Stimulated activated CD8-positive, alpha-beta memory T cell treated with anti-CD3 and anti-CD28 coated beads, Interleukin-4, amount 100 ng/mL, for 48 hours (primary cell): ENCODE measurements at regions not wholly inside any gene's neighbourhood (a gene's known extent, or its start where the extent isn't known, plus 50 kb on each side); places are given as distances from the start of the nearest gene placed in this dataset.

Experiments used
- DNase-seq: peaks from one replicate; pipeline ENCODE4 v3.0.0-alpha.2; 2020

DNA sequence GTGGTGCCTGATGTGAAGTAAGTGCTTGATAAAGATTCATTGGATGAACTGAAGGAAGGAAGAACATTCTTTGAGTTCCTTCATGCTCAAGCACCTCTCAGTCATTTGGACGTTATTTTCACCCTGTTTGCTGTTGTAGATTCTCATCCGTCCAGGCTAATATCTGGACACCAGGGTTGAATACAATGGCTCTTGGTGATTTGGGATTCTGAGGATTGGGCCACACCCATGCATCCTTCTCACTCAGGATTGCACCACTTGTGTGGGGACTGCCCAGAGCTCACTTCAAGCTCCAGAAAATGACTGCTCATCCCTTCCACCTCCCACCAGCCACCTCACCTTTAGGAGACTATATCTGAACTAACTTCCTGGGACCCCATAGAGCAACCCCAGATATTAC is 117.1 kb upstream of the IPO9 start:
- DNase-seq, result no peak

DNA sequence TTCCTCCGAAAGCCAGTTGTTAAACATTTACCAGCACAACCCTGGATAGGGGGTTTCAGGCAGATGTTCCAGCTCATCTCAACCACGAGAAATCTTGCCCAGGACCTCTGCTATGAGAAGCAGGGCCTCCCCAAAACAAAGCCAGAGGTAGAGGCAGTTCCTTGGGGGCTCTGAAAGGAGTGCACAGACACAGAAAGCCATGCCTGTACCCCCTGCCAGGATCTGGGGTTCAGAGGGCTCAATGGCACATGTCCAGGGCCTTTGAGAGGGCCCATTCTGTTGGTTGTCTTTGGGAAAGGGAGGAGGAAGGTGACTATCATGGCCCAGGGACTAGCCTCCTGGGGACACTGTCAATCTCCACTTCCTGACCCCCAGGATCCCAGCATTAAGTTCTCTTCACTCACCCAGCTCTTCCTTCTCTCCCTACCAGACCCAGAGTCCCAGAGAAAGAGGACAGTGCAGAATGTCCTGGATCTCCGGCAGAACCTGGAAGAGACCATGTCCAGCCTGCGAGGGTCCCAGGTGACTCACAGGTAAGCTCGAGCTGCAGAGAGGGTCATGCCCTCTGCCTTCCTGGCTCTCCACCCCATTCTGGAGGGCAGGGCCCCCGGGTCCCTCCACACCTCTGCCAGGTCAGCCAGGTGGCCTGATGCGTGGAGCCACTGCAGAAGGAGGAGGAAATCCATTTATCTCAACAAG is 116.4 kb upstream of the IPO9 start:
- DNase-seq, result no peak

DNA sequence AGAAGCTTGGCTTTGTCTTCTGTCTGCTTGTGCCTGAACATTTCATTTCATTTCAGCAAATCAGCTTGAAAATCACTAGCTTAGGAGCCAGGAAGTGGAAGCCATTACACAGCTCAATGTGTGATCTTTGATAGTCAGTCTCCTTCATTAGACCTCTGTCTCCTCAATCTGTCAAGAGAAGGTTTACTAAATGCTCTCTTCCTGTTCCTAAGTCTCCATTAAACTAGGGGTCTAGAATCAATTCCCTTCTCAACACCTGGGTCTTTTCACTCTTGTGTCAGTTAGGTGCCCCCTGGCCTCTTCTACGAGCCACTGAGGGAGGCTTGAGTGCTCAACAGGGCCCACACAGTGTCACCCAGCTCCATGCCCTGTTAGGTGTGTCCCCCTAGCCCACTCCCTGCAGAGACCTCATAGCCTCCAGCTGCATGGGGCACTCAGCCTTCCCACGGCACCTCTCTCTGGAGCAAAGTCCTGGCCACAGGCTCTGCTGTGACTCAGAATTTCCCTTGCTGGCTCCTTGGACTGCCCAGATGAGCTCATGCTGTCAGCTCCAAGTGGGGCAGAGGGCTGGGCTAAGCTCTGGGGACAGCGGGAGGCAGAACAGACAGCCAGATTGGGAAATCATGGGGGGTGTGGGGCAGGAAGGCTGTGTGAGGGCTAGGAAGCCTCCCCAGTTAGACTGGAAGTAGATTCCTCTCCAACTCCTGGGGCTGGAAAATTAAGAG is 115.7 kb upstream of the IPO9 start:
- DNase-seq, result no peak

DNA sequence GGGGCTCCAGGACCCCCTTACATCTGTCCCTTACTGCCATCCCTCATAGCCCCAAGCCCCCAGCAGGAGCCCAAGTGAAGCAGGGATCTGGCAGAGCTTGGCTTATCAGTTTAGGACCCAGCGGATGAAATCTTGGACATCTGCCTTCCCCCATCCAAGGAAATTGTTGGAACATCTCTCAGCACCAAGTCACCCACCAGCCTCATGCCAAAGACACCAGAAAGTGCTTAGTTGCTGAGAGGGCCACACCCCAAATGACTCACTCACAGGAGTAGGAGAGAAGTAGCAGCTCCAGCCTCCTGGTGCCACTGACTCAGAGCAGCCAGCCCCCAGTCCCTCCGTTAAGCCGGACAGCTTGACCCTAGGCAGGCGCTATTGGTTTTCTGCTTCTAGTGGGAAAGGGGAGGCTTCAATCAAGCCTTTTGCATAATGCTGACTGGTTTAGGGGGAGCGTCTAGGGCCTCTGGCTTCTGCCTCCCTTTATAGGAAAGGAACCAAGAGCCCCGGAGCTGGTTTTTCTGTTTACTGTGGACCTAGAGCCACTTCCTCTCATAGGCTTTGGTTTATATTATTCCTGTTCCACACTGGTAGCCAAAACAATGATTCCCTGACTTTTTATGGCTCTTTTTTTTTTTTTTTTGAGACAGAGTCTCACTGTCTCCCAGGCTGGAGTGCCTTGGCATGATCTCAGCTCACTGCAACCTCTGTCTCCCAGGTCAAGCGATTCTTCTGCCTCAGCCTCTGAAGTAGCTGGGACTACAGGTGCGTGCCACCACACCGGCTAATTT is 114.2 kb upstream of the IPO9 start:
- DNase-seq, result no peak

DNA sequence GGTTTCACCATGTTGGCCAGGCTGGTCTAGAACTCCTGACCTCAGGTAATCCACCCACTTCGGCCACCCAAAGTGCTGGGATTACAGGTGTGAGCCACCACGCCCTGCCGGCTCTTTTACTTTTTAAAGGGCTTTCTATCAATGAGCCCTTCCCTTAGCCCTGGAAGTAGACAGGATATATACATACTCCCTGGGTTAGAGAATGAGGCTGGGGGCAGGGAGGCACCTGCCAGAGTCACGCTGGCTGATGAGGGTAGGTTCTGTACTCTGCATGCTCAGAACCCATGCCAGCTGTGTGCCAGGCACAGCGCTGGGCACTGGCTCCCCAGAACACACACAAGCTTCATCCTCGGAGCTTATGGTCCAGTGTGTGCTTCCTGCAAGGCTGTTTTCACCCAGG is 113.6 kb upstream of the IPO9 start:
- DNase-seq, result no peak

DNA sequence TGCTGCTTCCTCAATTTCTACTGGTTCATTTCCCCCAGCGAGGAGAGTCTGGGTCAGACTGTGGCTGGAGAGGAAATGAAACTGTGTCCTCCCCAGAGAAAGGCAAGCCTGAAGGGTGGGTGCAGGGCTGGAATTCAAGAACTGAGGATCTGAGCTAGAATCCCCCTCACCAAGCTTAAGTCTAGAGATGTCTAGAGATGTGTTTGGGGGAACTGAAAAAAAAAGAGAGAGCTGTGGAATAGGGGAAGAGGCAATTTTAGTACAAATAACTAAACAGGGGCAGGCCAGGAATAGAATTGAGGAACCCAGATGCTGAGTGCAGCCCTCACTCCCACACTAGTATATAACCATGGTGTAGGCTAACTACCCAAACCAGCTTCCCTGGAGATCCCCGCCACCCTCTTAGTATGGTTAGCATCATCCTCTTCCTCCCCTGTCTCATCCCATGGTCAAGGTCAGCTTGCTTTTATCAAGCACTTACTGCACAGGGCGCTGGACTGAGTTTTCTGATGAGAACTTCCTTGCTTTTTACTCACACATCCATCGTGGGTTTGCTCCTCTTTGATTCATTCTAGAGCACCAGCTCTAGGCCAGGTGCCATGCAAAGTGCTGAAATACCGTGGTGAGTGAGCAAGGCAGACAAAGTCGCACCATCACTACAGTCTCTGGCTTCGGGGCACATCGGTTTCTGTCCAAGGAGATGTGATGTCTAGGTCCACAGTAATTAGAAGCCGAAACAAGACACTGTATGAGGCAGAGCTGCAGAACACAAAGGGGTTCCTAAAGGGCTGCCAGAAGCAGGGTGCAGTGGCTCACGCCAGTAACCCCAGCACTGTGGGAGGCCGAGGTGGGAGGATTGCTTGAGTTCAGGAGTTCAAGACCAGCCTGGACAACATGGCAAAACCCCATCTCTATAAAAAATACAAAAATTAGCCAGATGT is 112.9 kb upstream of the IPO9 start:
- DNase-seq, result no peak

DNA sequence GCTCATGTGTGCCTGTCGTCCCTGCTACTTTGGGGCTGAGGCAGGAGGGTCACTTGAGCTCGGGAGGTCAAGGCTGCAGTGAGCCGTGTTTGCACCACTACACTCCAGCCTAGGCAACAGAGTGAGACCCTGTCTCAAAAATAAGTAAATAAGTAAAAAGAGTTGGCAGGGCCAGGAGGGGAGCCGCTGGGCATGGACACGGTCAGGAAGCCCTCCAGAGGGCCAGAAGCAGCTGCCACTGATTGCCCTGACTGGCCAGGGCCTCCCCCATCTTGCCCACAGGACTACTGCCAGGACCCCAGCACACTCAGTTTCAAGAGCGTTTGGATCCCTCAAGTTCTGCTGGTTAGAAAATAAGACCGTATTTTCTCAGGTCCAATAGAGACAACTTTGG is 112.2 kb upstream of the IPO9 start:
- DNase-seq, result no peak

DNA sequence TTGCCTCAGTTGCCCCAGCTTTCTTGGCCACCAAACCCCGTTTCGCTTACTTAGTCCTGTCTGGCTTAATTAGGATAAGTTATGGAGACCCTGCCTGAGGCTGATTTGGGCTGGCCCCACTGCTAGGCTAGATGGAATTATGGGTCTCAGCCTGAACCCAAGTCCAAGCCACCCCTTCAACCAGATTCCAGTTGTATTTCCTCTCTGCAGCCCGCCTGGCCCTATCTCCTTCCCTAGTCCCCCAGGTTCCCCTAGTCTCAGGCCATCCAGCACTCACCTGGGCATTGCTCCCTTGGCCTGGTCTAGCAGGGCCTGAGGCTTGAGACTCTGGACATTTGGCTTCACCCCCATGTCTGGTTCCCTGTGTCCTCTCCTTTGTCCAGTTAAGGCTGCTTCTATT is 111.7 kb upstream of the IPO9 start:
- DNase-seq, result no peak

DNA sequence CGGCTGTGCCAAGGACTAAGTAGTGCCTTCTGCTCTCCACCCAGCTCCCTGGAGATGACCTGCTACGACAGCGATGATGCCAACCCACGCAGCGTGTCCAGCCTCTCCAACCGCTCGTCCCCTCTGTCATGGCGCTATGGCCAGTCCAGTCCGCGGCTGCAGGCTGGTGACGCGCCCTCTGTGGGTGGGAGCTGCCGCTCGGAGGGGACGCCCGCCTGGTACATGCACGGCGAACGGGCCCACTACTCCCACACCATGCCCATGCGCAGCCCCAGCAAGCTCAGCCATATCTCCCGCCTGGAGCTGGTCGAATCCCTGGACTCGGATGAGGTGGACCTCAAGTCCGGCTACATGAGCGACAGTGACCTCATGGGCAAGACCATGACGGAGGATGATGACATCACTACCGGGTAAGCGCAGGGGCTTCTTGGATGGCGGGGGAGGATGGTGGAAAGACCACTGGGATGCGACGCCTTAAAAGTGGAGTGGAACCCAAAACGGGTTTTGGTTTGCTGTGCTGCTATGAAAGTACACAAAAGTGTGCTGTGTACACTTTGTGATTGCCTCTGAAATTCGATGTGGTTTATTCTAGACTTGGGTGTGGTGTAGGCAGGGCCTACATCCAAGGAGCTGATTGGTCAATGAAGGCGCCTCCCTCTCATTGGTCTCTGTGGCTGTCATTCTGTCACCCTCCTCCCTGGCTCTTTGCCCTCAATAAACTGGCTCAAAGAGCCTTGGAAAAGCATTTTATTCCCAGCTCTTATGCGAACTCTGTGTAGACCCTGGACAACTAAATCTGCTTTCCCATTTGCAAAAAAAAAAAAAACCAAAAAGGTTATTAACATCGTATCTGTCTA is 110.4 kb upstream of the IPO9 start:
- no peak for DNase-seq

DNA sequence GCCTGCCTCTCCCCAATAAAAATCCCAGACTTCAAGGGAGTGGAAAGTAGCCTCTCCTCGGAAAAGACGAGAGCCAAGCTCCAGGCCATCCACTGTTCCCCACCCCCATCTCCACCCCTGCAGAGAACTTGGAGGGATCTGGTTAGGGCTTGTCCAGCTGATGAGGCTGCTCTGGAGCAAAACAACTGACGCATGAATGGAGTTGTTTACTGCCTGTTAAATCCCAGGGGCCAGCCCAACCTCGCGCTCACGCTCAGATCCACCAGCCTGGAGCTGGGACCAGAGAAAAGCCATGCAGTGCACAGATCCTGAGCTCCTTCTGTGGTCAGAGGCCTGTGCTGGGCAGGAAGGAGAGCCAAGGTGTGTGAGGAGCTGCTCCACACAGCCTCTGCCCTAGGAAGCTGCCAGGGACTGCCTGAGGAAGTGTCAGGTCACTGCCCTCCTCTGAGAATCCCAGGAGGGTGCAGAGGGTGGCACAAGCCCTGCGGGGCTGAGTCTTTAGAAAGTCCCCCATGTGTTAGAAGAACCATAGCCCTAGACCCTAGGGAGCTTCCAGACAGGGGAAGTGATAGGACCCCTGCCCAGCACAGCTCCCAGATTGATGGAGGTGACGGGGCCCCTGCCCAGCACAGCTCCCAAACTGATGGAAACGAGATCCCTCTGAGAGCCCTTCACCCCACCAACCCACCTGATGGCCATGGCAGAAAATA is 109.0 kb upstream of the IPO9 start:
- DNase-seq, result no peak

DNA sequence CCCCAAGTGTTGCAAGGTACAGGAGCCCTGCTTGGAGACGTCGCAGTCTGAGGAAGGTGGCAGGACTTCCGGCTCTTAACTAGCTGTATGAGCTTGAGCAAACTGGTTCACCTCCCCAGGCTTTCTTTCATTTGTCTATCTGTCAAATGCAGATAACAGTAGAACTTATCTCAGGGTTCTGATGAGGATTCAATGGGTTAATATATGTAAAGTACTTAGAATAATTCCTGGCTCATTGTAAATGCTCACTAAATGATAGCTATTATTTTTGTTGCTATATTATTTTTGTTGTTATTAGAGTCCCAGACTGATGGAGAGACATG is 108.5 kb upstream of the IPO9 start:
- no peak for DNase-seq

DNA sequence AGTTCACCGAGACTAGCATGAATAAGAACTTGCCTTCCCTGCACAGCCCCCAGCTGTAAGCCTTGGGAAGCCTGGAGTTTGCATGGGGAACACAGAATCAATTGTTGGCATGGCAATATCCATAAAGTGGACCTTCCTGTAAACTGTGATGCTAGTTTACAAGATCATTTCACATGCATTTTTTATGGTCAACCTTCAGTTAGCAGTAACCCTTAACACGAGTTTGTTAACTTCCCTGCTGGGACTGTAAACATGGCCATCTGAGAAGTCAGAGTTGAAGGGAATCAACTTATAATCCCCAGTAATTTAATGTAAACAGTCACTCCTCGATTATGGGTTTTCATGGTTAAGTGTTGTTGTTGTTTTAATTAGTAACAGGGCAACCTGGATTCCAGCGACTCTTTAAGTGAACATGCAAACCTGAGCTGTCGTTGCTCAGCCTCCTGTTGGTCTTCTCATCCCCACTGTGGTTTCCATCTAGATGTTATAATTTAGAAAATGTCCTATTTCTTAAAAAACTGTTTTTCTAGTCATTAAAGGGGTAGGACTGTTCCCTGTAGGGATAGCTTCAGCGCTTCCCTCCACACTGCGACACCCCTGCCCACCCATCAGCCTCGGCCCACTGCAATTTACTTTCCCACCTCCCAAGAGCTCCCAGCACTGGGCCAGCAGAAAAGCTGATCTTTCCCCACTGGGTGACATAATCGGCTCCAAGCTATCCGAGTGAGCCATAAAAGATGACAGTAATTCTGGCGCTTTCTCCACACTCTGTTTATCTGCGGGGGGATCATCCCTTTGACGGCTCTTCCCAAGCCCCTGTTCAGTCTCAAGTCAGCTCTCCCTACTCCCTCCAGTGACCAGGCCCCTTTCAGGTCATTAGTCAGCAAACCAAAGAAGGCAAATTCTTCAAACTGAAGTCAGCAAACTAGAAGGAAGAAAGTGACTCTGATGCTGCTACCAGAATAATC is 107.6 kb upstream of the IPO9 start:
- DNase-seq, result no peak

DNA sequence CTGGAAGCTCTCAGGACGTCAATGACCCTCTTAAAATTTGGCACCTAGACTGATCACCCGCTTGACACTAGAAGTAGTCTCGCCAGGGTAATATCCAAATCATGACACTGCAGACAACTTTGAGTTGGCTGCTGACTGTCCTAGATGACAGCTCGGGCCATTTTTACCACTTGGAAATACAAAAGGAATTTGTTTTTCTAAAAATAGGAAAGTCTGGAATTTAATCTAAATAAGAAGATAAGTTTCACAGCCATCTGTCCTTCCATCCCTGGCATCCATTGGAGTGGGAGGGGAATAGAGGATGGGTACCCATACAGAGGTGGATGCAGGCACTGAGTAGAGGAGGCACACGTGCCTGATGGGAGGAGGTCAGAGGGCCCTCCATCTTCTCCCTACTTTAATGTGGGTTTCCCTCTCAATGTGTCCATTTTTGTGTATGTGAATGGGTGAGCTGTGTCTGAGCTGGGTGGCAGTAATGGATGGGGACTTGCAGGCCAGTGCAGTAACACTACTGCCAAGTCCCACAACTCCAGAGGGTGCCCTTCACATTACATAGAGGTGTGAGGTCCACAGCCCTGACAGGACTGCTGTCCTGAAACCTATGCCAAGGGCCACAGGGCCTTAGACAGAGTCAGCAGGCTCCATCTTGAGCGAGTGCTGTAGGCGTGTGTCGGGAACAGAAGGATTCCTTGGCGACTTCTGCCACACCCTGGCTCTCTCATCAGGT is 104.8 kb upstream of the IPO9 start:
- DNase-seq, result no peak

DNA sequence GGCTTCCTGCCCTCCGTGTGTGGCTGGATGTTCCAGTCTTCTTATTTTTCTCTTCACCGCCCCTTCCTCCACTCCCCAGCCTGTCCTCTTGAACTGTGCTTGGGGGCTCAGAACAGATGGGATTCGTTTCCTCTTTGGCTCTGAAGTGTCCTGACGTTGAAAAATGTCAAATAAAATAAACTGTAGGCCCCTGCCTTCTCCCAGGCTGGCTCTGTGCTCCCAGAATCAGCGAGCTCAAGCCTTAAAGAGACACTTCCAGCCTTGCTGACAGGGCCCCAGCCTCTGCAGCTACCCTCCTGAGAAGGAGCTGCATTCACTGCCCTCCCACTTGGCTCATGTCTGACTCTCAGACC is 104.2 kb upstream of the IPO9 start:
- DNase-seq, result no peak

DNA sequence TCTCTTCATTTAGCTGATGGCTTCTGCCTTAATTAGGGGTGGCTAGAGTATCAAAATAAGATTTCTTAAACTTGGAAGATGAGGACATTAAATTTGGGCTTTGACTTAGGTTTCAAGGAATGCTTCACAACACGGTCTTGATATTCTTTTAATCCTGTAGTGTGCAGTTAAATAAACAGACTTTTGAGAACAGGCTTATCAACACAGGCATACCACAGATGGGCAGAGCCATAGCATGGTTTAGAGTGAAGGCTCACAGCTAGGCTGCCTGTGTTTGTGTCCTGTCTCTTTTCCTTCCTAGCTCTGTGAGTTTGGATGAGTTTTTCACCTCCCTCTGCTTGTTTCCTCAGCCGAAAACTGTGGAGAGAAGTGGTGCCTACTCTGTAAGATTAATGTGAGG is 102.3 kb upstream of the IPO9 start:
- DNase-seq, result no peak

DNA sequence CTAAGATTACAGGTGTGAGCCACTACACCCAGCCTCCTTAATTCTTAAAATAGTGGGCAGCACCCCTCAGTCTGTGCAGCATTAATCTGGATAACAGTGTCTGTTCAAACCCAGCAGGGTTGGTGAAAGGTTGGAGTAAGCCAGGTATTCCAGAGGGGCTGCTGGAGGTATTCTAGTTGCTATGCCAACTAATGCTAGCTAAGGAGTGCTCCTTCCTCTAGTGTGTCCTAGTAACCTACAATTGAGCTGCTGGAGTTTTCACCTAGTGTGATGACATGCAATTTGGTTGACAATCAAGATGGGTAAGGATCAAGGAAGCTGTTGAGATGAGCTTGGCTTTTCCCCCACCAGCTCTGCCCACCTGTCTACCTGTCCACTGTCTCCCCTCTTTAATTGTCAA is 100.2 kb upstream of the IPO9 start:
- DNase-seq, result no peak

DNA sequence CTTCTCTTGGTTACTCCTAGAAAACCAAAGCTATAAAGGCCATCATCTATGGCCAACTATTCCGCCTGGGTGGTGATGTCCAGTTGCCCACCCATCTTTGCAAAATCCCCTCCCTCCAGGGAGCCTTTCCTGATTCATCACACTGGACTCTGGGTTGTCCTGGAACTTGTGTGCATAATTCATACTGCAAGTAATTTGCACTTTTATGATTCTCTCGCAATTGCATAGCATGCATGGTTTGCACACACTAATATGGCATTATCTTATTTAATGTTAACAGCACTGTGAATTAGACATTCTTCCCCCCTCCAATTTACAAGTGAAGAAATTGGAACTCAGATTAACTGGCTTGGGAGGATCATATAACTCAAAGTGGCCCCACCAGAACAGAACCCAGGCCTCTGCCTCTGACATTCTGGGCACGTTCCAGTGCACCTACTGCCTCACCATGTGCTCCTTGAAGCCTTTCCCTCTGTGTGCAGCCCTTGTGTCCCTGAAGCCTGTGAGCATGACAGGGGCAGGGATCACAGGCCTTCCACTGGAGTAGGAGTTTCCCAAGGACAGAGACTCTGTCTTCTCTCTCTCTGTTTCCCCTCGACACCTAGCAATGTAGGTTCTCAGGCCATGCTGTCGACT is 98.9 kb upstream of the IPO9 start:
- DNase-seq, result no peak

DNA sequence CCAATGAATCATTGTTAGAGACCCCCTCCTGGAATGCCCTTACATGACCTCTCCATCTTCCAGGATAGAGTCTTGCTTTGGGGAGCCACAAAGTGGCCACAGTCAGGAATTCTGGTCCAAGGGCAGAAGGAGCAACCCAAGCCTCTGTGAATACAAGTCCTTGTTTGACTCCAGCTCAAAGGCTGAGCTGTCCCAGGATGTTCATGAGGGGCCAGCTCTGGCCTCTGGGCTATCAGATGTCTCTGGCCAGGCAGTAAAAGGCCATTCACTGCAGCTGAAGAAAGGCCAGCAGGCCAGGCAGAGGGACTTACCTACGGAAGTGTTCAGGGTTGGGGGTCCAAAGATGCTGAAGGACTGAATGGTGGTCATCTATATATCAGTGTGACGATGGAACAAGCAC is 98.3 kb upstream of the IPO9 start:
- no peak for DNase-seq

DNA sequence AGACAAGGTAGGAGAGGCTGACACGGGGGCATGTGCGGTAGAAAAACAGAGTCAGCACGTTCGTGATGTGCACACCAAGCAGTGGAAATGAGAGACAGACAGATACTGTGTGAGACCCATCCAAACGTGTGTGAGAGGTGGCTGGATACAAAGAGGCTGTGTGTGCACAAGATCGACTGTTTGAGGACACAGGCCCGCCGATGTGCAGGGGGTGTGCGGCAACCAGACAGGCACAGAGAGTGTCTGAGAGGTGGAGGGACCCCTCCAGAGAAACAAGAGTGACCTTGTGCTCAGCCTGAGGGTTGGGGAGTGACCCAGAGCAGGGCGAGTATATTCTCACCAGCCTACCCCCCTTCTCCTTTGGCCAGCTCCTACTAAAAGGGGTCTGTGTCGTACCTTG is 97.8 kb upstream of the IPO9 start:
- DNase-seq, result no peak
